H1 (cell line): ENCODE measurements at regions not wholly inside any gene's neighbourhood (a gene's known extent, or its start where the extent isn't known, plus 50 kb on each side); places are given as distances from the start of the nearest gene placed in this dataset.

Experiments
- CTCF ChIA-PET: fragments of 300-600 bp; sonication (Branson Sonifier 250); formaldehyde crosslinking; loops from one replicate; lab custom pipeline; 2021; ENCODE audit not compliant: partially characterized antibody; lab: Charles Lee
- POLR2A ChIA-PET: fragments of 300-600 bp; sonication (Branson Sonifier 250); formaldehyde crosslinking; loops from one replicate; lab custom pipeline; 2021; ENCODE audit warnings: inconsistent platforms; ENCODE audit not compliant: partially characterized antibody; lab: Charles Lee
- DNase-seq, 2 experiments: peaks; one replicate each; pipeline versions ENCODE4 v3.0.0 to v3.0.0-alpha.2; 2010 to 2022; ENCODE audit warnings: low spot score in 2 of 2, low read depth in 1 of 2, mixed read lengths in 1 of 2
- FAIRE-seq: peaks from 2 replicates; lab custom pipeline; 2011; peaks lifted over from hg19 to GRCh38; lab: Jason Lieb, UNC
- H2AFZ ChIP-seq: 2 replicates; pipeline ENCODE4 v1.8.1; 2012; ENCODE audit warnings: low read length, inconsistent platforms
- H2AK5ac ChIP-seq: 2 replicates; pipeline ENCODE4 v1.6.1; 2013; ENCODE audit warnings: low read depth, low read length
- H2BK120ac ChIP-seq: replicated peaks from 2 replicates; pipeline ENCODE3; 2013; ENCODE audit warnings: low read depth, low read length, inconsistent platforms
- H2BK12ac ChIP-seq: 2 replicates; pipeline ENCODE4 v1.6.1; 2013; ENCODE audit warnings: low read depth, low read length
- H2BK15ac ChIP-seq: 2 replicates; pipeline ENCODE4 v1.6.1; 2013; ENCODE audit warnings: low read length
- H2BK20ac ChIP-seq: 2 replicates; pipeline ENCODE4 v1.6.1; 2013; ENCODE audit warnings: low read length
- H2BK5ac ChIP-seq: 2 replicates; pipeline ENCODE4 v1.6.1; 2013; ENCODE audit warnings: low read depth, low read length
- H3K14ac ChIP-seq: 2 replicates; pipeline ENCODE4 v1.6.1; 2013; ENCODE audit warnings: inconsistent platforms; ENCODE audit not compliant: insufficient read length
- H3K18ac ChIP-seq: 2 replicates; pipeline ENCODE4 v1.6.1; 2013; ENCODE audit warnings: low read length; ENCODE audit errors: extremely low read depth
- H3K23ac ChIP-seq: 2 replicates; pipeline ENCODE4 v1.6.1; 2013; ENCODE audit warnings: inconsistent platforms; ENCODE audit not compliant: insufficient read length
- H3K23me2 ChIP-seq: 2 replicates; pipeline ENCODE4 v1.6.1; 2013; ENCODE audit warnings: low read depth, low read length
- H3K27ac ChIP-seq: 2 replicates; pipeline ENCODE4 v1.6.1; 2011; ENCODE audit warnings: low read depth, low read length, inconsistent platforms
- H3K27me3 ChIP-seq, 4 experiments: replicated peaks in 1 of 4; 1 replicate in 1 of 4; 2 replicates in 3 of 4; pipeline versions ENCODE4 v1.6.1 to v1.8.1; 2011 to 2013; ENCODE audit warnings: low read length in 3 of 4, mild to moderate bottlenecking in 3 of 4, inconsistent platforms in 2 of 4, mixed read lengths in 2 of 4, moderate library complexity in 1 of 4; ENCODE audit not compliant: control insufficient read depth in 3 of 4, insufficient read depth in 3 of 4; ENCODE audit errors: extremely low read depth in 1 of 4
- H3K36me3 ChIP-seq, 4 experiments: 2 replicates each; pipeline versions ENCODE4 v1.6.1 to v1.8.1; 2011 to 2013; ENCODE audit warnings: mild to moderate bottlenecking in 4 of 4, low read length in 3 of 4, moderate library complexity in 2 of 4, control low read depth in 1 of 4, inconsistent platforms in 1 of 4; ENCODE audit not compliant: insufficient read depth in 4 of 4, control insufficient read depth in 2 of 4
- H3K4ac ChIP-seq: replicated peaks from 2 replicates; pipeline ENCODE3; 2013; ENCODE audit warnings: low read length, low read depth, mixed read lengths, inconsistent platforms; ENCODE audit not compliant: insufficient read length
- H3K4me1 ChIP-seq, 4 experiments: replicated peaks in 1 of 4; 1 replicate in 1 of 4; 2 replicates in 3 of 4; pipeline versions ENCODE4 v1.6.1 to v1.8.1; 2011 to 2013; ENCODE audit warnings: low read length in 3 of 4, inconsistent platforms in 2 of 4, mixed read lengths in 1 of 4; ENCODE audit not compliant: insufficient read depth in 4 of 4, control insufficient read depth in 3 of 4
- H3K4me2 ChIP-seq, 2 experiments: 2 replicates each; pipeline versions ENCODE4 v1.6.1 to v1.8.1; 2011 to 2013; ENCODE audit warnings: low read depth in 2 of 2, low read length in 2 of 2, control low read depth in 1 of 2, inconsistent platforms in 1 of 2, mild to moderate bottlenecking in 1 of 2; ENCODE audit not compliant: insufficient read depth in 1 of 2
- H3K4me3 ChIP-seq, 4 experiments: fragments of 200-600, 300-600 bp in 1 of 4; sonication (generic), shearing (Covaris generic), sonication (Bioruptor Twin) in 1 of 4; 2 replicates each; pipeline versions ENCODE4 v1.5.1 to v1.8.1; 2011 to 2016; ENCODE audit warnings: low read length in 4 of 4, low read depth in 3 of 4, control low read depth in 2 of 4, inconsistent platforms in 2 of 4, mild to moderate bottlenecking in 2 of 4, mixed read lengths in 1 of 4, moderate library complexity in 1 of 4; ENCODE audit not compliant: insufficient read depth in 2 of 4; ENCODE audit errors: extremely low read depth in 1 of 4
- H3K56ac ChIP-seq: replicated peaks from 2 replicates; pipeline ENCODE3; 2013; ENCODE audit warnings: low read depth, mild to moderate bottlenecking, mixed read lengths, low read length, inconsistent platforms; ENCODE audit not compliant: insufficient read length
- H3K79me1 ChIP-seq: 2 replicates; pipeline ENCODE4 v1.6.1; 2013; ENCODE audit warnings: low read depth, low read length, control low read depth
- H3K79me2 ChIP-seq, 2 experiments: 2 replicates each; pipeline versions ENCODE4 v1.6.1 to v1.8.1; 2012 to 2013; ENCODE audit warnings: low read length in 2 of 2, mild to moderate bottlenecking in 2 of 2, inconsistent platforms in 1 of 2; ENCODE audit not compliant: insufficient read depth in 2 of 2, control insufficient read depth in 1 of 2
- H3K9ac ChIP-seq, 4 experiments: replicated peaks in 1 of 4; 1 replicate in 1 of 4; 2 replicates in 3 of 4; pipeline versions ENCODE4 v1.6.1 to v1.8.1; 2011 to 2013; ENCODE audit warnings: low read depth in 3 of 4, low read length in 3 of 4, control low read depth in 2 of 4, mild to moderate bottlenecking in 2 of 4, moderate library complexity in 2 of 4, inconsistent platforms in 1 of 4; ENCODE audit errors: extremely low read depth in 1 of 4
- H3K9me3 ChIP-seq, 2 experiments: 2 replicates each; pipeline versions ENCODE4 v1.6.1 to v1.8.1; 2012 to 2013; ENCODE audit warnings: mild to moderate bottlenecking in 2 of 2, moderate library complexity in 2 of 2, control low read depth in 1 of 2, inconsistent platforms in 1 of 2, low read depth in 1 of 2, low read length in 1 of 2, mixed read lengths in 1 of 2; ENCODE audit not compliant: insufficient read depth in 2 of 2
- H4K20me1 ChIP-seq, 2 experiments: replicated peaks in 1 of 2; 2 replicates each; pipeline versions ENCODE3 to v1.8.1; 2011 to 2013; ENCODE audit warnings: inconsistent platforms in 2 of 2, low read length in 2 of 2, mild to moderate bottlenecking in 1 of 2; ENCODE audit not compliant: insufficient read depth in 2 of 2, control insufficient read depth in 1 of 2
- H4K5ac ChIP-seq: 2 replicates; pipeline ENCODE4 v1.6.1; 2013; ENCODE audit warnings: low read length, low read depth, mixed read lengths, inconsistent platforms; ENCODE audit not compliant: insufficient read length
- H4K8ac ChIP-seq: 2 replicates; pipeline ENCODE4 v1.8.0; 2013; ENCODE audit warnings: mild to moderate bottlenecking, moderate library complexity, low read length, inconsistent platforms; ENCODE audit not compliant: insufficient read depth; ENCODE audit errors: extremely low read depth
- H4K91ac ChIP-seq: replicated peaks from 2 replicates; pipeline ENCODE3; 2013; ENCODE audit warnings: low read length, mixed read lengths, inconsistent platforms; ENCODE audit not compliant: insufficient read length
- CHD1 ChIP-seq: IDR thresholded peaks from 2 replicates; pipeline ENCODE4 v1.6.1; 2012; ENCODE audit warnings: low read depth, low read length, improper control_type of control experiment
- EZH2 ChIP-seq: fragments of 200-600 bp; sonication (generic); IDR thresholded peaks from 2 replicates; pipeline ENCODE4 v1.7.1; 2012; ENCODE audit warnings: low read depth, mild to moderate bottlenecking, moderate library complexity, low read length, inconsistent platforms; ENCODE audit not compliant: severe bottlenecking
- GABPA ChIP-seq: IDR thresholded peaks from 2 replicates; pipeline ENCODE4 v1.6.1; 2011; ENCODE audit warnings: mild to moderate bottlenecking, low read length, moderate library complexity, borderline replicate concordance; ENCODE audit not compliant: insufficient read depth
- JUN ChIP-seq: IDR thresholded peaks from 2 replicates; pipeline ENCODE4 v1.6.1; 2011; ENCODE audit warnings: low read depth, mild to moderate bottlenecking, improper control_type of control experiment, low read length
- NANOG ChIP-seq: IDR thresholded peaks from 2 replicates; pipeline ENCODE4 v1.6.1; 2011; ENCODE audit warnings: low read length, low read depth, mild to moderate bottlenecking, inconsistent platforms; ENCODE audit not compliant: insufficient read depth, poor library complexity, severe bottlenecking
- RBBP5 ChIP-seq: IDR thresholded peaks from 2 replicates; pipeline ENCODE4 v1.7.1; 2012; ENCODE audit warnings: low read depth, mild to moderate bottlenecking, inconsistent platforms, low read length, moderate library complexity, borderline replicate concordance
- RFX5 ChIP-seq: IDR thresholded peaks from 2 replicates; pipeline ENCODE4 v1.6.1; 2011; ENCODE audit warnings: low read depth, low read length, improper control_type of control experiment, borderline replicate concordance
- RXRA ChIP-seq: IDR thresholded peaks from 2 replicates; pipeline ENCODE4 v1.6.1; 2011; ENCODE audit warnings: low read depth, mild to moderate bottlenecking, low read length, moderate library complexity; ENCODE audit not compliant: insufficient read depth
- SIN3A ChIP-seq, 2 experiments: IDR thresholded peaks in 1 of 2; conservative IDR thresholded peaks in 1 of 2; 2 replicates each; pipeline ENCODE4 v1.6.1; 2011 to 2012; ENCODE audit warnings: low read length in 2 of 2, improper control_type of control experiment in 1 of 2, low read depth in 1 of 2, mild to moderate bottlenecking in 1 of 2
- SP4 ChIP-seq: IDR thresholded peaks from 2 replicates; pipeline ENCODE4 v1.6.1; 2012; ENCODE audit warnings: low read length, inconsistent platforms
- SRF ChIP-seq: IDR thresholded peaks from 2 replicates; pipeline ENCODE4 v1.6.1; 2011; ENCODE audit warnings: mild to moderate bottlenecking, low read depth, low read length, moderate library complexity
- TBP ChIP-seq: IDR thresholded peaks from 2 replicates; pipeline ENCODE4 v1.6.1; 2011; ENCODE audit warnings: low read depth, low read length, improper control_type of control experiment
- WGBS, 2 experiments: shearing (Covaris generic) in 1 of 2; methylation state at CpG; one replicate each; pipeline versions ENCODE4 v1.1.6 to v1.1.7; 2013 to 2015; ENCODE audit warnings: low lambda C conversion rate in 2 of 2, mixed read lengths in 2 of 2, inconsistent platforms in 1 of 2, low coverage in 1 of 2, missing lambda C conversion rate in 1 of 2; ENCODE audit not compliant: insufficient replicate concordance in 2 of 2, insufficient coverage in 1 of 2, insufficient read length in 1 of 2; ENCODE audit errors: extremely low coverage in 1 of 2, missing lambda C conversion rate in 1 of 2; 5-methylcytosine and 5-hydroxymethylcytosine counted together
- TF ChIP-seq, protein P1 (sequence below): IDR thresholded peaks from 2 replicates; pipeline ENCODE4 v1.6.1; 2011; ENCODE audit warnings: low read length, improper control_type of control experiment

DNA sequence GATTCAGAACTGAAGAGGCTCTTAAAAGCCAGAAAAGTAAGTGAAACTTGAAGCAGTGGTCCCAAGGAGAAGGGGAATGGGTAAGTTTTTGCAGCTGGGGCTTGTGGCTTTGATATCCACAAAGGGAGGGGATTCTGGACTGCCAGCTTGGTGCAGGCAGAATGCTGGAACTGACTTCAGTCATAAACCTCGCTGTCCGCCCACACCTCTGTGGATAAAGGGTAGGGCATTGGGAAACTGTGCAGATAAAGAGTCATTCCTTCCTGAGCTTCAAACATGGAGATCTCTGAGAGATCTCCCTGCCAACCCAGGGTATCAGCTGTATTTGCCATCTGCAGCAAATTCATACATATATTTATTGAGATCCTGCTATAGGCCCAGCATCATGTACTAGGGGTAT, 124.3 kb upstream of the OR9Q1 start:
- Histone ChIP-seq H2BK15ac (no peak overlapping the region), H3K56ac (no peak overlapping the region), H4K20me1 (no peaks in the 10 kb centered on the region), H2AK5ac (no peak overlapping the region), H3K4me3 (no peak overlapping the region), H3K4me1 (peaks cover 0 to 3% (median 0%) of the 10 kb centered on the region in 4 experiments; a peak in 1 of 7 replicates), H4K91ac (no peak overlapping the region), H2AFZ (no peak overlapping the region), H3K14ac (no peak overlapping the region), H2BK5ac (no peak overlapping the region), H2BK120ac (no peak overlapping the region), H4K8ac (no peak overlapping the region), H3K27ac (no peak overlapping the region), H3K4me2 (no peak overlapping the region), H3K79me1 (no peaks in the 10 kb centered on the region), H3K27me3 (no peaks in the 10 kb centered on the region), H2BK20ac (no peak overlapping the region), H3K9ac (no peak overlapping the region), H4K5ac (no peak overlapping the region), H3K4ac (no peak overlapping the region), H3K23ac (no peak overlapping the region), H2BK12ac (no peak overlapping the region), H3K23me2 (no peaks in the 10 kb centered on the region), H3K18ac (no peak overlapping the region), H3K9me3 (no peaks in the 10 kb centered on the region; a peak in 2 of 4 replicates), H3K36me3 (no peaks in the 10 kb centered on the region), H3K79me2 (no peaks in the 10 kb centered on the region)
- POLR2A ChIA-PET = no interaction called here
- no peak for DNase-seq
- CTCF ChIA-PET = interaction anchor here (0.7 kb wide), 1 partner anchor 22 kb away, joined by 3 read pairs; no protein-coding TSS in a partner anchor
- 95% methylated on average over 2 of the region's 2 CpGs; no CpG with 5 or more reads in 1 of the 2 experiments for WGBS, 2 experiments
- no peak for FAIRE-seq
- TF ChIP-seq SP4 (no peak), GABPA (no peak), RFX5 (no peak), RXRA (no peak), SRF (no peak), NANOG (no peak), RBBP5 (no peak), SIN3A (conservative IDR thresholded peaks at IDR 0.05 in 1 of 2, IDR thresholded peaks at IDR 0.05 in 1 of 2; ENCODE audit: low read depth in 1 of 2, low read length in 2 of 2) (no peak), EZH2 (no peak), TBP (no peak), JUN (no peak), CHD1 (no peak)
- TF ChIP-seq, protein P1, sequence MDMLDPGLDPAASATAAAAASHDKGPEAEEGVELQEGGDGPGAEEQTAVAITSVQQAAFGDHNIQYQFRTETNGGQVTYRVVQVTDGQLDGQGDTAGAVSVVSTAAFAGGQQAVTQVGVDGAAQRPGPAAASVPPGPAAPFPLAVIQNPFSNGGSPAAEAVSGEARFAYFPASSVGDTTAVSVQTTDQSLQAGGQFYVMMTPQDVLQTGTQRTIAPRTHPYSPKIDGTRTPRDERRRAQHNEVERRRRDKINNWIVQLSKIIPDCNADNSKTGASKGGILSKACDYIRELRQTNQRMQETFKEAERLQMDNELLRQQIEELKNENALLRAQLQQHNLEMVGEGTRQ = no peak
